HCT116 (cell line): ENCODE measurements at regions not wholly inside any gene's neighbourhood (a gene's known extent, or its start where the extent isn't known, plus 50 kb on each side); places are given as distances from the start of the nearest gene placed in this dataset.

Source experiments
- ATAC-seq: fragments of 200-7000 bp; cut with Tn5 transposase; 2 replicates; pipeline ENCODE4 v1.9.1; 2020; ENCODE audit warnings: mild to moderate bottlenecking, moderate library complexity
- BruUV-seq: library from RNA; stranded (reverse); fragments of 400-500 nt; replicated peaks from 2 replicates; lab custom pipeline; 2021; lab: Mats Ljungman, UMichigan
- CTCF ChIA-PET: fragments of 300-600 bp; sonication (Branson Sonifier 250); formaldehyde crosslinking; loops from one replicate; lab custom pipeline; 2021; ENCODE audit warnings: antibody characterized with exemption; lab: Charles Lee
- POLR2A ChIA-PET: fragments of 300-600, 350-600 bp; sonication (Branson Sonifier 250); formaldehyde crosslinking; loops from one replicate; lab custom pipeline; 2021; ENCODE audit warnings: antibody characterized with exemption; lab: Charles Lee
- RAD21 ChIA-PET, 2 experiments: fragments of 300-600 bp; sonication (Branson Sonifier 250); formaldehyde crosslinking; loops; one replicate each; lab custom pipeline; 2023; ENCODE audit warnings: low total read pairs in 2 of 2; ENCODE audit not compliant: uncharacterized antibody in 2 of 2, unreplicated experiment in 2 of 2, low non-redundant PET in 1 of 2; lab: Charles Lee
- DNase-seq: peaks from one replicate; pipeline ENCODE4 v3.0.0-alpha.2; 2010; ENCODE audit warnings: low read depth, low spot score
- H2AFZ ChIP-seq: fragments of 200-600 bp; shearing (Covaris generic), sonication (generic); 2 replicates; pipeline ENCODE4 v1.6.1; 2017; ENCODE audit warnings: low read depth, mixed run types, mixed read lengths, antibody characterized with exemption, low read length; ENCODE audit not compliant: poor library complexity, severe bottlenecking
- H3K27ac ChIP-seq: 2 replicates; pipeline ENCODE4 v1.5.1; 2012; ENCODE audit warnings: low read depth, low read length
- H3K27me3 ChIP-seq: fragments of 200-600 bp; sonication (generic); 2 replicates; pipeline ENCODE4 v1.6.1; 2016; ENCODE audit warnings: mixed run types, low read length, mixed read lengths; ENCODE audit not compliant: insufficient read depth
- H3K36me3 ChIP-seq, 2 experiments: fragments of 200-500 bp in 1 of 2; fragments of 200-600 bp in 1 of 2; sonication (Bioruptor generic) in 1 of 2; sonication (generic) in 1 of 2; 2 replicates each; pipeline versions ENCODE4 v1.5.1 to v1.6.1; 2014 to 2016; ENCODE audit warnings: low read length in 2 of 2, inconsistent platforms in 1 of 2, mixed read lengths in 1 of 2, mixed run types in 1 of 2; ENCODE audit not compliant: insufficient read depth in 2 of 2, control insufficient read depth in 1 of 2
- H3K4me1 ChIP-seq, 2 experiments: fragments of 200-600 bp in 1 of 2; sonication (generic) in 1 of 2; 2 replicates each; pipeline versions ENCODE4 v1.5.1 to v1.6.1; 2012 to 2017; ENCODE audit warnings: low read length in 2 of 2, inconsistent platforms in 1 of 2, mild to moderate bottlenecking in 1 of 2, mixed read lengths in 1 of 2, mixed run types in 1 of 2, moderate library complexity in 1 of 2; ENCODE audit not compliant: insufficient read depth in 2 of 2, control insufficient read depth in 1 of 2
- H3K4me2 ChIP-seq: fragments of 200-600 bp; sonication (generic); 2 replicates; pipeline ENCODE4 v1.6.1; 2017; ENCODE audit warnings: mixed run types, low read length, mixed read lengths
- H3K4me3 ChIP-seq, 2 experiments: fragments of 200-600 bp in 1 of 2; sonication (generic) in 1 of 2; replicated peaks in 1 of 2; 2 replicates each; pipeline ENCODE4 v1.5.1; 2011 to 2016; ENCODE audit warnings: low read length in 2 of 2, control low read depth in 1 of 2, low read depth in 1 of 2, mild to moderate bottlenecking in 1 of 2, mixed read lengths in 1 of 2, mixed run types in 1 of 2
- H3K79me2 ChIP-seq: fragments of 200-600 bp; sonication (generic); 2 replicates; pipeline ENCODE4 v1.6.1; 2017; ENCODE audit warnings: mild to moderate bottlenecking, mixed run types, low read length, moderate library complexity, mixed read lengths; ENCODE audit not compliant: insufficient read depth
- H3K9ac ChIP-seq: fragments of 200-600 bp; sonication (generic); 2 replicates; pipeline ENCODE4 v1.6.1; 2016; ENCODE audit warnings: low read length, mixed read lengths
- H3K9me2 ChIP-seq: fragments of 200-600 bp; sonication (generic), shearing (Covaris generic); 2 replicates; pipeline ENCODE4 v1.6.1; 2017; ENCODE audit warnings: mixed run types, mild to moderate bottlenecking, moderate library complexity; ENCODE audit not compliant: insufficient read depth
- H3K9me3 ChIP-seq, 2 experiments: fragments of 200-500 bp in 1 of 2; fragments of 200-600 bp in 1 of 2; sonication (Bioruptor generic) in 1 of 2; sonication (generic) in 1 of 2; 2 replicates each; pipeline ENCODE4 v1.6.1; 2014 to 2017; ENCODE audit warnings: low read length in 2 of 2, mixed read lengths in 2 of 2, inconsistent platforms in 1 of 2, low read depth in 1 of 2, mild to moderate bottlenecking in 1 of 2, mixed run types in 1 of 2, moderate library complexity in 1 of 2; ENCODE audit not compliant: control insufficient read depth in 1 of 2, insufficient read depth in 1 of 2
- H4K20me1 ChIP-seq: fragments of 200-600 bp; sonication (generic), shearing (Covaris generic); 2 replicates; pipeline ENCODE4 v1.6.1; 2017; ENCODE audit warnings: mixed run types, mild to moderate bottlenecking, moderate library complexity; ENCODE audit not compliant: insufficient read depth
- EZH2 ChIP-seq: fragments of 200-600 bp; sonication (generic); IDR thresholded peaks from 2 replicates; pipeline ENCODE4 v1.6.1; 2017; ENCODE audit warnings: antibody characterized with exemption, mixed run types
- EZH2phosphoT487 ChIP-seq: fragments of 200-600 bp; IDR thresholded peaks from 2 replicates; pipeline ENCODE4 v1.6.1; 2018; ENCODE audit warnings: antibody characterized with exemption, borderline replicate concordance
- FOSL1 ChIP-seq: IDR thresholded peaks from 2 replicates; pipeline ENCODE4 v1.6.1; 2012; ENCODE audit warnings: low read depth
- JUND ChIP-seq: IDR thresholded peaks from 2 replicates; pipeline ENCODE4 v1.6.1; 2012
- RAD21 ChIP-seq: IDR thresholded peaks from 2 replicates; pipeline ENCODE4 v1.6.1; 2012; ENCODE audit warnings: low read depth, mild to moderate bottlenecking
- SIN3A ChIP-seq: IDR thresholded peaks from 2 replicates; pipeline ENCODE4 v1.6.1; 2012; ENCODE audit warnings: low read depth
- SP1 ChIP-seq: IDR thresholded peaks from 2 replicates; pipeline ENCODE4 v1.6.1; 2012; ENCODE audit warnings: low read depth
- TCF7L2 ChIP-seq: IDR thresholded peaks from 2 replicates; pipeline ENCODE4 v1.7.0; 2011; ENCODE audit warnings: borderline replicate concordance, inconsistent platforms; ENCODE audit not compliant: insufficient read depth, insufficient read length; ENCODE audit errors: extremely low read depth
- YY1 ChIP-seq: IDR thresholded peaks from 2 replicates; pipeline ENCODE4 v1.6.1; 2011; ENCODE audit warnings: low read length, low read depth, moderate library complexity, mild to moderate bottlenecking; ENCODE audit not compliant: insufficient replicate concordance; ENCODE audit errors: extremely low read depth
- ZBTB33 ChIP-seq: IDR thresholded peaks from 2 replicates; pipeline ENCODE4 v1.6.1; 2011; ENCODE audit warnings: mild to moderate bottlenecking, low read length, moderate library complexity; ENCODE audit not compliant: insufficient replicate concordance; ENCODE audit errors: extremely low read depth
- ZNF274 ChIP-seq: fragments of 200-500 bp; sonication (Bioruptor generic); IDR thresholded peaks from 2 replicates; pipeline ENCODE4 v1.6.1; 2014; ENCODE audit warnings: mild to moderate bottlenecking, low read depth, low read length, inconsistent platforms
- intact Hi-C: fragments of 100-400 bp; cut with micrococcal nuclease; formaldehyde crosslinking; loops from 2 replicates; pipeline ENCODE4 v1.10.0; 2022

GRCh38 chr3:124653797-124654469 is 76.3 kb upstream of the UMPS start:
- Histone ChIP-seq H3K36me3 (no peaks in the 10 kb centered on the region), H3K27me3 (no peaks in the 10 kb centered on the region), H4K20me1 (no peaks in the 10 kb centered on the region), H3K4me2 (no peak overlapping the region), H3K9me3 (no peaks in the 10 kb centered on the region), H3K9ac (no peak overlapping the region), H3K27ac (no peak overlapping the region), H3K9me2 (no peaks in the 10 kb centered on the region), H2AFZ (no peak overlapping the region), H3K4me1 (no peaks in the 10 kb centered on the region), H3K4me3 (no peak overlapping the region), H3K79me2 (no peaks in the 10 kb centered on the region)
- no TSS peak for BruUV-seq
- TF ChIP-seq SP1 (no peak), YY1 (no peak), SIN3A (no peak), FOSL1 (no peak), ZBTB33 (no peak)
- ChIA-PET POLR2A (no interaction called here), RAD21 (no interaction called here), CTCF (no interaction called here)
- ATAC-seq, result no peak
- no peak for DNase-seq
- intact Hi-C loops, result no loop called here

GRCh38 chr3:124654470-124654845 is 75.8 kb upstream of the UMPS start:
- intact Hi-C loops, result no loop called here
- no peaks in the 10 kb centered on the region for H3K27me3 ChIP-seq
- no peaks in the 10 kb centered on the region for H3K9me3 ChIP-seq
- no peak overlapping the region for H3K4me3 ChIP-seq
- no peak overlapping the region for H2AFZ ChIP-seq
- DNase-seq (no peak), ATAC-seq (no peak)
- H3K9ac ChIP-seq, result no peak overlapping the region
- RAD21 ChIA-PET, result no interaction called here
- H3K79me2 ChIP-seq, result no peaks in the 10 kb centered on the region
- H3K9me2 ChIP-seq, result no peaks in the 10 kb centered on the region
- no peak overlapping the region for H3K27ac ChIP-seq
- CTCF ChIA-PET, result no interaction called here
- no peaks in the 10 kb centered on the region for H3K36me3 ChIP-seq
- H3K4me1 ChIP-seq, result no peaks in the 10 kb centered on the region
- POLR2A ChIA-PET, result no interaction called here
- no TSS peak for BruUV-seq
- no peaks in the 10 kb centered on the region for H4K20me1 ChIP-seq
- H3K4me2 ChIP-seq, result no peak overlapping the region
- TF ChIP-seq ZNF274, result no peak
- no peak for TF ChIP-seq FOSL1
- TF ChIP-seq EZH2, result no peak
- no peak for TF ChIP-seq JUND
- TF ChIP-seq EZH2phosphoT487, result no peak
- no peak for TF ChIP-seq SP1
- no peak for TF ChIP-seq SIN3A
- TF ChIP-seq ZBTB33, result no peak
- TF ChIP-seq RAD21, result no peak
- TF ChIP-seq TCF7L2, result no peak
